HG03196 (cell line): ENCODE measurements at regions not wholly inside any gene's neighbourhood (a gene's known extent, or its start where the extent isn't known, plus 50 kb on each side); places are given as distances from the start of the nearest gene placed in this dataset.
"Not testable (repeated sequence)": the region's sequence is repeated elsewhere in the genome, so short reads cannot be mapped to it uniquely, and the experiment has no call there.

Source experiments
- ATAC-seq: cut with Tn5 transposase; IDR thresholded peaks from one replicate; pipeline ENCODE4 v1.9.1; 2021; ENCODE audit not compliant: unreplicated experiment

- ATAC-seq, result no peak
Measured at GRCh38 chr5:72654231-72654630, 147.0 kb upstream of the ZNF366 start.

- no peak for ATAC-seq
Measured at GRCh38 chr5:72653586-72653985, 146.4 kb upstream of the ZNF366 start.

GRCh38 chr5:72651779-72652178 is 144.6 kb upstream of the ZNF366 start:
- ATAC-seq, result no peak

GRCh38 chr5:72651109-72651508 is 143.9 kb upstream of the ZNF366 start:
- no peak for ATAC-seq

GRCh38 chr5:72649449-72649848 is 142.2 kb upstream of the ZNF366 start:
- no peak for ATAC-seq

GRCh38 chr5:72648480-72648879 is 141.3 kb upstream of the ZNF366 start:
- ATAC-seq, result no peak

- no peak for ATAC-seq
Measured at GRCh38 chr5:72647806-72648205, 140.6 kb upstream of the ZNF366 start.

GRCh38 chr5:72646246-72646866 is 139.1 kb upstream of the ZNF366 start:
- ATAC-seq, result no peak

- ATAC-seq, result no peak
Measured at GRCh38 chr5:72645064-72645846, 138.0 kb upstream of the ZNF366 start.

GRCh38 chr5:72644296-72644695 is 137.1 kb upstream of the ZNF366 start:
- ATAC-seq, result no peak

GRCh38 chr5:72641164-72641563 is 134.0 kb upstream of the ZNF366 start:
- ATAC-seq, result no peak

- ATAC-seq, result no peak
Measured at GRCh38 chr5:72637058-72637457, 129.8 kb upstream of the ZNF366 start.

- not testable (repeated sequence) for ATAC-seq
Measured at GRCh38 chr5:72636565-72636964, 129.4 kb upstream of the ZNF366 start.

- ATAC-seq, result no peak
Measured at GRCh38 chr5:72634444-72634843, 127.2 kb upstream of the ZNF366 start.

GRCh38 chr5:72633649-72634048 is 126.4 kb upstream of the ZNF366 start:
- no peak for ATAC-seq

- no peak for ATAC-seq
Measured at GRCh38 chr5:72633041-72633445, 125.8 kb upstream of the ZNF366 start.

GRCh38 chr5:72630721-72631120 is 123.5 kb upstream of the ZNF366 start:
- no peak for ATAC-seq

- no peak for ATAC-seq
Measured at GRCh38 chr5:72630081-72630480, 122.9 kb upstream of the ZNF366 start.

GRCh38 chr5:72628771-72629371 is 121.7 kb upstream of the ZNF366 start:
- no peak for ATAC-seq

GRCh38 chr5:72625332-72625731 is 118.1 kb upstream of the ZNF366 start:
- ATAC-seq, result no peak

- ATAC-seq, result no peak
Measured at GRCh38 chr5:72624641-72625236, 117.5 kb upstream of the ZNF366 start.

GRCh38 chr5:72623936-72624335 is 116.7 kb upstream of the ZNF366 start:
- ATAC-seq, result no peak
